ENCODE measurements at regions not wholly inside any gene's neighbourhood (a gene's known extent, or its start where the extent isn't known, plus 50 kb on each side); places are given as distances from the start of the nearest gene placed in this dataset.

DNA sequence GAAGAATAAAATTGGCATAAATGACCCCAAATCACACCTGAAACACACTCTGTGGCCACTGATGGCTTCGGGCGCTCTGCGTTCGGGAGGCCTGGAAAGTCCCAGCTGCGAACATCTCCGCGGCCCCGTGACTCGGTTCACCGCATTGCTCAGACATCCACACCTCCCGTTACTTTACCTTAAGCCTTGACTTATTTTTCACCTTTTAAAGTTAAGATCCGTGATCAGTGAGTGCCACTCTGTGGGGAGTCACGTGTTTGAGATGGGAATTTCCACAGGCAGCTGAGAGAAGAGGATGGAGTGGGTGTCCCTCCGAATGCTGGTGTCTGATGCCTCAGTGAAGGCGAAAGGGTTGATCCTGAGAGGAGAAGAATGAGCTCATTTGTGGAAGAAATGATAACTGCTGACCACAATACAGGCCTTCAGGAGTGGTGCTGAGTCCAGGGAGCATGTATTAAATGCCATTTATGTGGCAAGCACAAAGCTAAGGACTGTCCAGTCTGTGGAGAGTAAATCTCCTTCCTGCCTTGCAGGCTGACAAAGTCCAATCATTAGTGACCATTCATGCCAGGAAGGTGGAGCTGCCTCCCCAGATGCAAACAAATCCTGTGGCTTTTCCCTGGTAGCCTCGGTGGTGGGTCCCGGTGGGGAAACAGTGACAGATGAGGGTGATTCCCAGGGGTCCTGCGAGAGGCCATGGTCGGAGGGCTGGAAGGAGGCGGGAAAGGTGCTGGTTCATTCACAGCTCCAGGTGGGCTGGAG, 168.8 kb downstream of the RTP5 start:
- TF ChIP-seq, protein P1, sequence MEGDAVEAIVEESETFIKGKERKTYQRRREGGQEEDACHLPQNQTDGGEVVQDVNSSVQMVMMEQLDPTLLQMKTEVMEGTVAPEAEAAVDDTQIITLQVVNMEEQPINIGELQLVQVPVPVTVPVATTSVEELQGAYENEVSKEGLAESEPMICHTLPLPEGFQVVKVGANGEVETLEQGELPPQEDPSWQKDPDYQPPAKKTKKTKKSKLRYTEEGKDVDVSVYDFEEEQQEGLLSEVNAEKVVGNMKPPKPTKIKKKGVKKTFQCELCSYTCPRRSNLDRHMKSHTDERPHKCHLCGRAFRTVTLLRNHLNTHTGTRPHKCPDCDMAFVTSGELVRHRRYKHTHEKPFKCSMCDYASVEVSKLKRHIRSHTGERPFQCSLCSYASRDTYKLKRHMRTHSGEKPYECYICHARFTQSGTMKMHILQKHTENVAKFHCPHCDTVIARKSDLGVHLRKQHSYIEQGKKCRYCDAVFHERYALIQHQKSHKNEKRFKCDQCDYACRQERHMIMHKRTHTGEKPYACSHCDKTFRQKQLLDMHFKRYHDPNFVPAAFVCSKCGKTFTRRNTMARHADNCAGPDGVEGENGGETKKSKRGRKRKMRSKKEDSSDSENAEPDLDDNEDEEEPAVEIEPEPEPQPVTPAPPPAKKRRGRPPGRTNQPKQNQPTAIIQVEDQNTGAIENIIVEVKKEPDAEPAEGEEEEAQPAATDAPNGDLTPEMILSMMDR (conservative IDR thresholded peaks at IDR 0.05; ENCODE audit: low read length), result no peak
- TF ChIP-seq EZH2phosphoT487 (IDR thresholded peaks at IDR 0.05; ENCODE audit: borderline replicate concordance, low read depth, low read length), result no peak
- POLR2A ChIA-PET, result interaction anchor here (0.6 kb wide), 1 partner anchor 60 kb away, joined by 4 read pairs; no protein-coding TSS in a partner anchor
- CTCF ChIA-PET (ENCODE audit: unreplicated experiment), result no interaction called here
- Histone ChIP-seq H3K4me1 (ENCODE audit: insufficient read depth, low read length, poor library complexity, severe bottlenecking) (no peaks in the 10 kb centered on the region), H3K4me2 (ENCODE audit: low read length) (no peak overlapping the region), H3K36me3 (ENCODE audit: insufficient read depth, low read length) (no peaks in the 10 kb centered on the region), H2AFZ (ENCODE audit: low read length) (no peak overlapping the region), H3K4me3 (ENCODE audit: low read depth, low read length, poor library complexity, severe bottlenecking) (no peak overlapping the region), H3K9me3 (ENCODE audit: low read length) (no peaks in the 10 kb centered on the region), H3K79me2 (ENCODE audit: insufficient read depth, low read depth, low read length) (no peaks in the 10 kb centered on the region), H3K27ac (ENCODE audit: low read depth, low read length, poor library complexity, severe bottlenecking) (no peak overlapping the region), H3K9me2 (ENCODE audit: insufficient read depth, low read length) (no peaks in the 10 kb centered on the region), H4K20me1 (ENCODE audit: insufficient read depth, low read length) (no peaks in the 10 kb centered on the region)
- intact Hi-C loops (cut with micrococcal nuclease; ENCODE audit: unreplicated experiment), result no loop called here
- DNase-seq (ENCODE audit: low spot score), result no peak
- BruUV-seq (replicated peaks), result no TSS peak

DNA sequence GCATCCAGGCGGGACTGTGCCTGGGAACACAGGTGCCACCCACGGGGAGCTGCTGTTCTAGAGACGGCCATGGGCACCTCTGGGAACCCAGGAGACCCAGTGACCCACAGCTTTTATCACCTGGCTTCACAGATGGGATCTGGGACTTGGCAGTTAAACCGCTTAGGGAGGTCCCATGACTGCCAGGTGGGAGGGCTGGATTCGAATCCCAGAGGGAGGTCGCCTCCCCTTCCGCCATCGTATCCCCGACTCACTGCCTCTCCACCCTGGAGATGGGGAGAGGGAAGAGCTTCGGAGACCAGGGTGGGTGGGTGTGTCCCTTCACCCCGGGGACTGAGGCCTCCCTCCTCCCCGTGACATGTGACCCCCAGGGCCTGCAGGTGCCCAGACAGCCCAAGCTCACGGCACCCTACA, 169.4 kb downstream of the RTP5 start:
- no peak for DNase-seq (ENCODE audit: low spot score)
- no peaks in the 10 kb centered on the region for H4K20me1 ChIP-seq (ENCODE audit: insufficient read depth, low read length)
- H3K36me3 ChIP-seq (ENCODE audit: insufficient read depth, low read length), result no peaks in the 10 kb centered on the region
- no peaks in the 10 kb centered on the region for H3K9me2 ChIP-seq (ENCODE audit: insufficient read depth, low read length)
- TF ChIP-seq, protein P1 (conservative IDR thresholded peaks at IDR 0.05; ENCODE audit: low read length), result no peak
- no peak for TF ChIP-seq EZH2phosphoT487 (IDR thresholded peaks at IDR 0.05; ENCODE audit: borderline replicate concordance, low read depth, low read length)
- no peaks in the 10 kb centered on the region for H3K9me3 ChIP-seq (ENCODE audit: low read length)
- H3K4me1 ChIP-seq (ENCODE audit: insufficient read depth, low read length, poor library complexity, severe bottlenecking), result no peaks in the 10 kb centered on the region
- H3K4me2 ChIP-seq (ENCODE audit: low read length), result no peak overlapping the region
- ChIA-PET CTCF (ENCODE audit: unreplicated experiment) (no interaction called here), POLR2A (no interaction called here)
- no peaks in the 10 kb centered on the region for H3K79me2 ChIP-seq (ENCODE audit: insufficient read depth, low read depth, low read length)
- no peak overlapping the region for H3K27ac ChIP-seq (ENCODE audit: low read depth, low read length, poor library complexity, severe bottlenecking)
- intact Hi-C loops (cut with micrococcal nuclease; ENCODE audit: unreplicated experiment), result no loop called here
- no peak overlapping the region for H3K4me3 ChIP-seq (ENCODE audit: low read depth, low read length, poor library complexity, severe bottlenecking)
- no peak overlapping the region for H2AFZ ChIP-seq (ENCODE audit: low read length)
- BruUV-seq (replicated peaks), result no TSS peak

DNA sequence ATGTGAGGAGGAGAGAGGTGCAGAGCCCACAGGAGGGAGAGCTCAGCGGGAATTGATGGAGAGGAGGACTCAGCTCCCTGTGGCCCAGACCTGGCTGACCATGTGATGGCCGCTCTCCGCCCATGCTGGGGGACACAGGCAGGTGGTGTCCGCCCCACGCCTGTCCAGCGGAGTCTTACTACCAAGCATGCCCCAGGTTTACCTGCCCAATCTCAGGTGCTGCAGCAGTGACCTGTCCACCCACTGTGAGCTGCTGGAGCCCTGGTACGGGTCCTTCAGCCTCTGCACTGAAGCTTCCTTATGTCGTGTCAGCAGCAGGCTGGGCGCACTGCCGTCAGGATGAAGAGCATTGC, 170.8 kb downstream of the RTP5 start:
- H3K36me3 ChIP-seq (ENCODE audit: insufficient read depth, low read length), result no peaks in the 10 kb centered on the region
- H3K9me2 ChIP-seq (ENCODE audit: insufficient read depth, low read length), result no peaks in the 10 kb centered on the region
- TF ChIP-seq, protein P1 (conservative IDR thresholded peaks at IDR 0.05; ENCODE audit: low read length), result no peak
- TF ChIP-seq EZH2phosphoT487 (IDR thresholded peaks at IDR 0.05; ENCODE audit: borderline replicate concordance, low read depth, low read length), result no peak
- DNase-seq (ENCODE audit: low spot score), result no peak
- H4K20me1 ChIP-seq (ENCODE audit: insufficient read depth, low read length), result no peaks in the 10 kb centered on the region
- H3K4me1 ChIP-seq (ENCODE audit: insufficient read depth, low read length, poor library complexity, severe bottlenecking), result no peaks in the 10 kb centered on the region
- no peak overlapping the region for H3K27ac ChIP-seq (ENCODE audit: low read depth, low read length, poor library complexity, severe bottlenecking)
- no peaks in the 10 kb centered on the region for H3K9me3 ChIP-seq (ENCODE audit: low read length)
- intact Hi-C loops (cut with micrococcal nuclease; ENCODE audit: unreplicated experiment), result no loop called here
- no peak overlapping the region for H3K4me3 ChIP-seq (ENCODE audit: low read depth, low read length, poor library complexity, severe bottlenecking)
- CTCF ChIA-PET (ENCODE audit: unreplicated experiment), result no interaction called here
- H2AFZ ChIP-seq (ENCODE audit: low read length), result no peak overlapping the region
- no peak overlapping the region for H3K4me2 ChIP-seq (ENCODE audit: low read length)
- POLR2A ChIA-PET, result no interaction called here
- H3K79me2 ChIP-seq (ENCODE audit: insufficient read depth, low read depth, low read length), result no peaks in the 10 kb centered on the region
- BruUV-seq (replicated peaks), result no TSS peak
